Spleen (tissue), 7 donors: ENCODE measurements at regions not wholly inside any gene's neighbourhood (a gene's known extent, or its start where the extent isn't known, plus 50 kb on each side); places are given as distances from the start of the nearest gene placed in this dataset.

Source experiments
- CTCF ChIP-seq, 11 experiments: fragments of 200-600 bp in 7 of 11; fragments of 450-650 bp in 4 of 11; sonication (generic) in 4 of 11; IDR thresholded peaks in 8 of 11; conservative IDR thresholded peaks in 3 of 11; 1 replicate in 7 of 11; 2 replicates in 4 of 11; pipeline versions ENCODE4 v1.4.0 to v1.8.0; 2016 to 2021; ENCODE audit warnings: antibody characterized with exemption in 11 of 11, inconsistent platforms in 4 of 11, mild to moderate bottlenecking in 1 of 11
- POLR2A ChIP-seq, 3 donors: fragments of 450-650 bp; IDR thresholded peaks; one replicate each; pipeline ENCODE4 v1.5.1; 2017; ENCODE audit warnings: antibody characterized with exemption in 3 of 3, mild to moderate bottlenecking in 1 of 3
- POLR2AphosphoS5 ChIP-seq, 3 donors: sonication (generic); formaldehyde crosslinking; IDR thresholded peaks; one replicate each; pipeline ENCODE4 v1.5.1; 2017; ENCODE audit warnings: antibody characterized with exemption in 3 of 3
- donor health status: DM: no; HTN: no; CAD: no; lungs with moderate emphysema.
- donor health status: DM: no; HTN: no; CAD: no.
- donor health status: DM: no; HTN: no; CAD: no.

GRCh38 chr3:176937541-176937940 is 259.7 kb downstream of the TBL1XR1 start:
- no peak for TF ChIP-seq POLR2AphosphoS5 (IDR thresholded peaks at IDR 0.05)
- no peak for TF ChIP-seq CTCF (IDR thresholded peaks at IDR 0.05 in 8 of 11, conservative IDR thresholded peaks at IDR 0.05 in 3 of 11)
- TF ChIP-seq POLR2A (IDR thresholded peaks at IDR 0.05) = no peak
